ENCODE measurements at regions not wholly inside any gene's neighbourhood (a gene's known extent, or its start where the extent isn't known, plus 50 kb on each side); places are given as distances from the start of the nearest gene placed in this dataset.

GRCh38 chr2:151071906-151072305 lies 189.8 kb downstream of the RBM43 start:
- no peak for DNase-seq
- Histone ChIP-seq H3K27me3 (ENCODE audit: insufficient read depth, low read depth) (no peaks in the 10 kb centered on the region), H4K20me1 (ENCODE audit: insufficient read depth) (no peaks in the 10 kb centered on the region), H3K9me3 (ENCODE audit: insufficient read depth, low read depth) (no peaks in the 10 kb centered on the region), H3K79me2 (ENCODE audit: low read depth) (no peaks in the 10 kb centered on the region), H3F3A (ENCODE audit: insufficient read depth, low read depth) (no peaks in the 10 kb centered on the region), H3K4me1 (replicated peaks; ENCODE audit: insufficient read depth) (no peaks in the 10 kb centered on the region), H2AFZ (no peak overlapping the region), H3K4me2 (no peak overlapping the region), H3K27ac (no peak overlapping the region), H3K4me3 (no peak overlapping the region), H3K9me2 (ENCODE audit: insufficient read depth) (no peaks in the 10 kb centered on the region), H3K36me3 (ENCODE audit: low read depth) (no peaks in the 10 kb centered on the region)
- BruUV-seq (replicated peaks), result no TSS peak
- ChIA-PET POLR2A (ENCODE audit: unreplicated experiment) (no interaction called here), CTCF (no interaction called here)
- TF ChIP-seq EZH2 (IDR thresholded peaks at IDR 0.05; ENCODE audit: low read depth), result no peak
- no peak for TF ChIP-seq CTCF (conservative IDR thresholded peaks at IDR 0.05)
- intact Hi-C loops (cut with micrococcal nuclease; ENCODE audit: unreplicated experiment), result no loop called here

- Histone ChIP-seq H3K4me2 (no peak overlapping the region), H3K79me2 (ENCODE audit: low read depth) (no peaks in the 10 kb centered on the region), H3F3A (ENCODE audit: insufficient read depth, low read depth) (no peaks in the 10 kb centered on the region), H3K4me1 (replicated peaks; ENCODE audit: insufficient read depth) (no peaks in the 10 kb centered on the region), H2AFZ (no peak overlapping the region), H3K4me3 (no peak overlapping the region), H3K9me3 (ENCODE audit: insufficient read depth, low read depth) (no peaks in the 10 kb centered on the region), H3K27me3 (ENCODE audit: insufficient read depth, low read depth) (no peaks in the 10 kb centered on the region), H4K20me1 (ENCODE audit: insufficient read depth) (no peaks in the 10 kb centered on the region), H3K36me3 (ENCODE audit: low read depth) (no peaks in the 10 kb centered on the region), H3K9me2 (ENCODE audit: insufficient read depth) (no peaks in the 10 kb centered on the region), H3K27ac (no peak overlapping the region)
- TF ChIP-seq EZH2 (IDR thresholded peaks at IDR 0.05; ENCODE audit: low read depth) (no peak), CTCF (conservative IDR thresholded peaks at IDR 0.05) (0 out of 2 replicates have a peak, but pooled peaks have one; percentile 26)
- ChIA-PET CTCF (no interaction called here), POLR2A (ENCODE audit: unreplicated experiment) (interaction anchor here (0.6 kb wide), 1 partner anchor 1942 kb away, joined by 3 read pairs; no protein-coding TSS in a partner anchor)
- peak; percentile 3 to 34 for DNase-seq
- BruUV-seq (replicated peaks), result no TSS peak
- intact Hi-C loops (cut with micrococcal nuclease; ENCODE audit: unreplicated experiment), result no loop called here
These were observed 190.3 kb downstream of the RBM43 start for GRCh38 chr2:151071382-151071781.

GRCh38 chr2:151070253-151070652 lies 191.4 kb downstream of the RBM43 start:
- intact Hi-C loops (cut with micrococcal nuclease; ENCODE audit: unreplicated experiment), result no loop called here
- H3K27ac ChIP-seq, result no peak overlapping the region
- BruUV-seq (replicated peaks), result no TSS peak
- no peaks in the 10 kb centered on the region for H3K4me1 ChIP-seq (replicated peaks; ENCODE audit: insufficient read depth)
- H3F3A ChIP-seq (ENCODE audit: insufficient read depth, low read depth), result no peaks in the 10 kb centered on the region
- H4K20me1 ChIP-seq (ENCODE audit: insufficient read depth), result no peaks in the 10 kb centered on the region
- no peak for DNase-seq
- H3K27me3 ChIP-seq (ENCODE audit: insufficient read depth, low read depth), result no peaks in the 10 kb centered on the region
- H3K9me2 ChIP-seq (ENCODE audit: insufficient read depth), result no peaks in the 10 kb centered on the region
- POLR2A ChIA-PET (ENCODE audit: unreplicated experiment), result no interaction called here
- CTCF ChIA-PET, result no interaction called here
- H3K36me3 ChIP-seq (ENCODE audit: low read depth), result no peaks in the 10 kb centered on the region
- no peak overlapping the region for H3K4me2 ChIP-seq
- no peak overlapping the region for H2AFZ ChIP-seq
- no peaks in the 10 kb centered on the region for H3K9me3 ChIP-seq (ENCODE audit: insufficient read depth, low read depth)
- no peak overlapping the region for H3K4me3 ChIP-seq
- no peaks in the 10 kb centered on the region for H3K79me2 ChIP-seq (ENCODE audit: low read depth)
- no peak for TF ChIP-seq EZH2 (IDR thresholded peaks at IDR 0.05; ENCODE audit: low read depth)
- TF ChIP-seq CTCF (conservative IDR thresholded peaks at IDR 0.05), result no peak

Measured in PC-9 (cell line).